Tibial nerve (tissue), 3 donors: ENCODE measurements at regions not wholly inside any gene's neighbourhood (a gene's known extent, or its start where the extent isn't known, plus 50 kb on each side); places are given as distances from the start of the nearest gene placed in this dataset.

ENCODE experiments used
- POLR2A ChIP-seq, 2 donors: fragments of 450-650 bp; IDR thresholded peaks; one replicate each; pipeline ENCODE4 v1.6.1; 2017; ENCODE audit warnings: antibody characterized with exemption in 2 of 2, mild to moderate bottlenecking in 2 of 2, moderate library complexity in 2 of 2
- TF ChIP-seq, protein P1 (sequence below), 5 experiments: fragments of 200-600 bp in 3 of 5; fragments of 450-650 bp in 2 of 5; sonication (generic) in 3 of 5; IDR thresholded peaks; one replicate each; pipeline ENCODE4 v1.5.1; 2016 to 2019; ENCODE audit warnings: antibody characterized with exemption in 5 of 5, mild to moderate bottlenecking in 3 of 5, moderate library complexity in 2 of 5

DNA sequence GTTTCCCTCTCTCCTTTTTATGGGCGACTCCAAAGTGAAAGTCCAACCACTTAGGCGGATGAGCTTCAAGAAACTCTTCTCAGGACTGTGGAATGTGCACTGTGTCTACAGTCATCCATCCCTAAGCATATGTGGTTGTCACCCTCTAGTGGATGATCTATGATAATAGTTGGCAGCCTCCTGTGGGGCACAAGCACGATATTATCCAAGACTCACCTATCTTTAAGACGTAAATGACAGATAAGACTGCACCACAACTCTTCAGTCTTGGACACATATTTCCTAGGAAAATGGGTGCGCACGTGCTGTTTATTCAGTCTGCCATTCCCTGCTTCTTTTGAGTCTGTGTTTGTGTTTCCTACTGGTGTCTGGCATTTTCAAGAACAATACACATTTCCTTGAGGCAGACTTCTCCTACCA, 145.5 kb upstream of the CTAGE1 start:
- no peak for TF ChIP-seq POLR2A (IDR thresholded peaks at IDR 0.05)
- TF ChIP-seq, protein P1, sequence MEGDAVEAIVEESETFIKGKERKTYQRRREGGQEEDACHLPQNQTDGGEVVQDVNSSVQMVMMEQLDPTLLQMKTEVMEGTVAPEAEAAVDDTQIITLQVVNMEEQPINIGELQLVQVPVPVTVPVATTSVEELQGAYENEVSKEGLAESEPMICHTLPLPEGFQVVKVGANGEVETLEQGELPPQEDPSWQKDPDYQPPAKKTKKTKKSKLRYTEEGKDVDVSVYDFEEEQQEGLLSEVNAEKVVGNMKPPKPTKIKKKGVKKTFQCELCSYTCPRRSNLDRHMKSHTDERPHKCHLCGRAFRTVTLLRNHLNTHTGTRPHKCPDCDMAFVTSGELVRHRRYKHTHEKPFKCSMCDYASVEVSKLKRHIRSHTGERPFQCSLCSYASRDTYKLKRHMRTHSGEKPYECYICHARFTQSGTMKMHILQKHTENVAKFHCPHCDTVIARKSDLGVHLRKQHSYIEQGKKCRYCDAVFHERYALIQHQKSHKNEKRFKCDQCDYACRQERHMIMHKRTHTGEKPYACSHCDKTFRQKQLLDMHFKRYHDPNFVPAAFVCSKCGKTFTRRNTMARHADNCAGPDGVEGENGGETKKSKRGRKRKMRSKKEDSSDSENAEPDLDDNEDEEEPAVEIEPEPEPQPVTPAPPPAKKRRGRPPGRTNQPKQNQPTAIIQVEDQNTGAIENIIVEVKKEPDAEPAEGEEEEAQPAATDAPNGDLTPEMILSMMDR (IDR thresholded peaks at IDR 0.05) = peak; percentile 47 to 69 (median 64)
